ENCODE measurements at regions not wholly inside any gene's neighbourhood (a gene's known extent, or its start where the extent isn't known, plus 50 kb on each side); places are given as distances from the start of the nearest gene placed in this dataset.

- TF ChIP-seq POLR2AphosphoS5 (IDR thresholded peaks at IDR 0.05) (no peak), CTCF (IDR thresholded peaks at IDR 0.05) (no peak), POLR2A (IDR thresholded peaks at IDR 0.05) (no peak)
Measured at GRCh38 chr2:199679883-199680282, 171.1 kb downstream of the FTCDNL1 start.

Data from stomach (tissue), 4 donors.